ENCODE measurements at regions not wholly inside any gene's neighbourhood (a gene's known extent, or its start where the extent isn't known, plus 50 kb on each side); places are given as distances from the start of the nearest gene placed in this dataset.

- POLR2A ChIA-PET = no interaction called here
- no peak for DNase-seq (ENCODE audit: low spot score)
These were observed 242.5 kb upstream of the JAG1 start for GRCh38 chr20:10916312-10916711.

More at GRCh38 chr20:10916312-10916711, 242.5 kb upstream of the JAG1 start:
- Histone ChIP-seq H3K79me2 (ENCODE audit: insufficient read depth, low read length) (no peaks in the 10 kb centered on the region), H3K36me3 (replicated peaks in 1 of 2; ENCODE audit: control insufficient read depth in 1 of 2, insufficient read depth in 2 of 2, low read length in 2 of 2) (no peaks in the 10 kb centered on the region), H4K20me1 (ENCODE audit: insufficient read depth, low read length) (no peaks in the 10 kb centered on the region), H3K4me1 (ENCODE audit: insufficient read depth, low read length) (no peaks in the 10 kb centered on the region), H3K4me2 (ENCODE audit: low read depth, low read length) (no peak overlapping the region), H3K9ac (ENCODE audit: insufficient read depth, low read depth, low read length) (no peak overlapping the region), H2AFZ (ENCODE audit: low read length) (no peak overlapping the region), H3K27me3 (ENCODE audit: control insufficient read depth in 1 of 2, insufficient read depth in 2 of 2, low read length in 2 of 2) (0 out of 5 replicates have a peak, but pooled peaks cover 0 to 4% of the 10 kb centered on the region in 2 experiments), H3K9me3 (ENCODE audit: low read length) (no peaks in the 10 kb centered on the region), H3K4me3 (replicated peaks in 1 of 3; ENCODE audit: insufficient read depth in 1 of 3, low read depth in 2 of 3, low read length in 3 of 3) (no peak overlapping the region), H3K27ac (ENCODE audit: extremely low read length, insufficient read depth, low read length) (no peak overlapping the region)
- TF ChIP-seq PRDM15 (CRISPR knock-in tag; IDR thresholded peaks at IDR 0.05) (peak; percentile 85), PBX3 (CRISPR knock-in tag; IDR thresholded peaks at IDR 0.05; ENCODE audit: borderline replicate concordance) (no peak), THAP9 (CRISPR knock-in tag; IDR thresholded peaks at IDR 0.05; ENCODE audit: borderline replicate concordance) (no peak), TAF15 (IDR thresholded peaks at IDR 0.05; ENCODE audit: low read depth, low read length, poor library complexity, severe bottlenecking) (no peak)
- FAIRE-seq = no peak
- WGBS (ENCODE audit: low lambda C conversion rate) = 35% methylated on average over 1 of the region's 1 CpG
- ATAC-seq = no peak
- intact Hi-C loops (cut with micrococcal nuclease; ENCODE audit: unreplicated experiment) = no loop called here
- in situ Hi-C loops (cut with HindIII; ENCODE audit: extremely low pct_ligation_motif_present, low pct_unique_long_range_greater_than_20kb) = no loop called here
- CTCF ChIA-PET (ENCODE audit: low intra/inter-chr PET ratio, low total read pairs) = no interaction called here
- BruUV-seq (replicated peaks) = no TSS peak
